22Rv1 (cell line): ENCODE measurements at regions not wholly inside any gene's neighbourhood (a gene's known extent, or its start where the extent isn't known, plus 50 kb on each side); places are given as distances from the start of the nearest gene placed in this dataset.

Experiments used
- ZFX ChIP-seq: fragments of 450-650 bp; IDR thresholded peaks from 2 replicates; pipeline ENCODE4 v1.6.1; 2017; ENCODE audit warnings: antibody characterized with exemption, borderline replicate concordance
- TF ChIP-seq, protein P1 (sequence below): fragments of 450-650 bp; IDR thresholded peaks from 2 replicates; pipeline ENCODE4 v1.5.1; 2017; ENCODE audit warnings: mild to moderate bottlenecking

DNA sequence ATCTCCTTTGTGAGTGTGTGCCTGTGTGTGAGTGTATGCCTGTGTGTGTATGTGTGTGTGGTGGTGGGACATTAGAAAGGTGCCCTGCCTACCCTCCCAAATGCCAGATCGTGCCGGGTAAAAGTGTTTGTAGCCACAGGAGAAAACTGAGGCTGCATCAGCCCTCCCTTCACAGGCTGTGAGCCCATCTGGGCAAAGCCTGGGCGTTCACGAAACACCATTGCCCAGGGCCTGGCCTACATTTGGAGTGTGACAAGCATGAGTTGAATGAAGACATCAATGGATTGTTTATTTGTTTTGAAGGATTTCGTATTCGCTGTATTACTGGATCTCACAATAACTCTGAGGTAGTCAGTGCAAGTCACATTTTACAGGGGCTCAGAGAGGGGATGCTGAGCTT lies 270.8 kb downstream of the NSG2 start:
- TF ChIP-seq, protein P1, sequence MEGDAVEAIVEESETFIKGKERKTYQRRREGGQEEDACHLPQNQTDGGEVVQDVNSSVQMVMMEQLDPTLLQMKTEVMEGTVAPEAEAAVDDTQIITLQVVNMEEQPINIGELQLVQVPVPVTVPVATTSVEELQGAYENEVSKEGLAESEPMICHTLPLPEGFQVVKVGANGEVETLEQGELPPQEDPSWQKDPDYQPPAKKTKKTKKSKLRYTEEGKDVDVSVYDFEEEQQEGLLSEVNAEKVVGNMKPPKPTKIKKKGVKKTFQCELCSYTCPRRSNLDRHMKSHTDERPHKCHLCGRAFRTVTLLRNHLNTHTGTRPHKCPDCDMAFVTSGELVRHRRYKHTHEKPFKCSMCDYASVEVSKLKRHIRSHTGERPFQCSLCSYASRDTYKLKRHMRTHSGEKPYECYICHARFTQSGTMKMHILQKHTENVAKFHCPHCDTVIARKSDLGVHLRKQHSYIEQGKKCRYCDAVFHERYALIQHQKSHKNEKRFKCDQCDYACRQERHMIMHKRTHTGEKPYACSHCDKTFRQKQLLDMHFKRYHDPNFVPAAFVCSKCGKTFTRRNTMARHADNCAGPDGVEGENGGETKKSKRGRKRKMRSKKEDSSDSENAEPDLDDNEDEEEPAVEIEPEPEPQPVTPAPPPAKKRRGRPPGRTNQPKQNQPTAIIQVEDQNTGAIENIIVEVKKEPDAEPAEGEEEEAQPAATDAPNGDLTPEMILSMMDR = no peak
- TF ChIP-seq ZFX = no peak
